ENCODE measurements at regions not wholly inside any gene's neighbourhood (a gene's known extent, or its start where the extent isn't known, plus 50 kb on each side); places are given as distances from the start of the nearest gene placed in this dataset.
"Not testable (repeated sequence)": the region's sequence is repeated elsewhere in the genome, so short reads cannot be mapped to it uniquely, and the experiment has no call there.

DNA sequence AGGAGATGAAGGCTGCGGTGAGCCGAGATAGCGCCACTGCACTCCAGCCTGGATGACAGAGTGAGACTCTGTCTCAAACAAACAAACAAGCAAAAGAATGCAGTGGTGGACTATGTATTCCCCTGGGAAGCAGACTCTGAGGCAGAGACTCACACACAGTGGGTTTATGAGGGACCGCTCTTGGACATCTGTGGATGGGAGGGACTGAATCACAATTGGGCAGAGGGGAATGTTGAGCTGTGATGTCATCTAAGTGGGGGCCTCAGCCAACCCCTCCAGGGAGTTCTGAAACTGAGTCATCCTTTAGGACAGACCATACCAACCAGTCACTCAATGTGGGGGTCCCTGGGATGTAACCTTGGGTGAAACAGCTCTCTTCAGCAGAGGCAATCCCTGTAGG lies 151.0 kb downstream of the SUDS3 start:
- WGBS, 2 donors = 91% methylated on average over 4 of the region's 4 CpGs

GRCh38 chr12:118528625-118529024 lies 152.3 kb downstream of the SUDS3 start:
- Histone ChIP-seq H3K4me3 (ENCODE audit: low read depth in 1 of 2, low read length in 2 of 2) (no peak overlapping the region), H3K36me3 (ENCODE audit: control insufficient read depth in 2 of 2, insufficient read depth in 2 of 2, low read length in 1 of 2) (no peaks in the 10 kb centered on the region), H3K27ac (ENCODE audit: low read depth in 2 of 2, low read length in 1 of 2) (no peak overlapping the region), H3K27me3 (ENCODE audit: control insufficient read depth in 1 of 2, insufficient read depth in 2 of 2, low read length in 2 of 2) (no peaks in the 10 kb centered on the region), H3K4me1 (ENCODE audit: control insufficient read depth in 2 of 2, insufficient read depth in 2 of 2, low read length in 1 of 2) (no peaks in the 10 kb centered on the region), H3K9me3 (ENCODE audit: control insufficient read depth in 2 of 2, insufficient read depth in 1 of 2, low read depth in 1 of 2, low read length in 1 of 2) (no peaks in the 10 kb centered on the region)

More for the DNA sequence above, 151.0 kb downstream of the SUDS3 start:
- Histone ChIP-seq H3K27ac (ENCODE audit: low read depth in 2 of 2, low read length in 1 of 2) (no peak overlapping the region), H3K9me3 (ENCODE audit: control insufficient read depth in 2 of 2, insufficient read depth in 1 of 2, low read depth in 1 of 2, low read length in 1 of 2) (no peaks in the 10 kb centered on the region), H3K4me3 (ENCODE audit: low read depth in 1 of 2, low read length in 2 of 2) (no peak overlapping the region), H3K27me3 (ENCODE audit: control insufficient read depth in 1 of 2, insufficient read depth in 2 of 2, low read length in 2 of 2) (no peaks in the 10 kb centered on the region), H3K4me1 (ENCODE audit: control insufficient read depth in 2 of 2, insufficient read depth in 2 of 2, low read length in 1 of 2) (no peaks in the 10 kb centered on the region), H3K36me3 (ENCODE audit: control insufficient read depth in 2 of 2, insufficient read depth in 2 of 2, low read length in 1 of 2) (no peaks in the 10 kb centered on the region)

- Histone ChIP-seq H3K4me1 (ENCODE audit: control insufficient read depth in 2 of 2, insufficient read depth in 2 of 2, low read length in 1 of 2) (no peaks in the 10 kb centered on the region), H3K4me3 (ENCODE audit: low read depth in 1 of 2, low read length in 2 of 2) (no peak overlapping the region), H3K27ac (ENCODE audit: low read depth in 2 of 2, low read length in 1 of 2) (no peak overlapping the region), H3K36me3 (ENCODE audit: control insufficient read depth in 2 of 2, insufficient read depth in 2 of 2, low read length in 1 of 2) (no peaks in the 10 kb centered on the region), H3K9me3 (ENCODE audit: control insufficient read depth in 2 of 2, insufficient read depth in 1 of 2, low read depth in 1 of 2, low read length in 1 of 2) (no peaks in the 10 kb centered on the region), H3K27me3 (ENCODE audit: control insufficient read depth in 1 of 2, insufficient read depth in 2 of 2, low read length in 2 of 2) (no peaks in the 10 kb centered on the region)
- WGBS, 2 donors = 61 to 69% methylated on average over 3 of the region's 3 CpGs
These were observed 157.6 kb downstream of the SUDS3 start for GRCh38 chr12:118534003-118534402.

DNA sequence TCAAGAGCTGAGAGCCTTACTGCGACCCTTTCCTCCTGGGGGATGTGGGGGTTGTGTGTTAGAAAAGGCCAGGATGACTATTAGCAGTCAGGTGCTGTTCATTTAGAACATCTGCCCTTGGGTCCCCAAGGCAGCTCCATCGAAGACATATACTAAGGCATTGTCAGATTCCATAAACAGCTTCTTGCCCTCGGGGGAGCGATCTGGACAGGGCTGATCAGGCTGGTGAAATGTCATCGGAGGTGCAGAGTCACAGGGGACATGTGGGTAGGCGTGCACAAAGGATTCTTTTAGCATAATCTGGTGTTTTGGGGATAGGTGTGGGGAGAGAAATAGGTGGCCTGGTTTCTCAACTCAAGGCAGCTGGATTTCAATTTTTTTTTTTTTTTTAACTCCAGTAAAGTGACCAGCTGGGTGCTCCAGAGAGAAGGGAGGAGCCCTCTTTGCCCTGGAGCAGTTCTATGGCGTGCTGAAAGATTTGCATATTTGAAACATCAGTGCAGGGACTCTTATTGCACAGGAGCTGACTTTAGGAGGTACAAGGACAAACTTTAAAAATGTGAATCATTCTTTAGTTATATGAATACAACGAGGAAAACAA lies 160.1 kb downstream of the SUDS3 start:
- 61 to 63% methylated on average over 8 of the region's 8 CpGs for WGBS, 2 donors
- no peak overlapping the region for H3K4me3 ChIP-seq (ENCODE audit: low read depth in 1 of 2, low read length in 2 of 2)
- H3K4me1 ChIP-seq (ENCODE audit: control insufficient read depth in 2 of 2, insufficient read depth in 2 of 2, low read length in 1 of 2) = no peaks in the 10 kb centered on the region
- H3K27ac ChIP-seq (ENCODE audit: low read depth in 2 of 2, low read length in 1 of 2) = peak overlapping the region; percentile 9 to 46
- H3K27me3 ChIP-seq (ENCODE audit: control insufficient read depth in 1 of 2, insufficient read depth in 2 of 2, low read length in 2 of 2) = no peaks in the 10 kb centered on the region
- H3K36me3 ChIP-seq (ENCODE audit: control insufficient read depth in 2 of 2, insufficient read depth in 2 of 2, low read length in 1 of 2) = no peaks in the 10 kb centered on the region
- no peaks in the 10 kb centered on the region for H3K9me3 ChIP-seq (ENCODE audit: control insufficient read depth in 2 of 2, insufficient read depth in 1 of 2, low read depth in 1 of 2, low read length in 1 of 2)

GRCh38 chr12:118537481-118537917 lies 161.1 kb downstream of the SUDS3 start:
- peak overlapping the region; percentile 57 to 90 for H3K27ac ChIP-seq (ENCODE audit: low read depth in 2 of 2, low read length in 1 of 2)
- no peak overlapping the region for H3K4me3 ChIP-seq (ENCODE audit: low read depth in 1 of 2, low read length in 2 of 2)
- WGBS, 2 donors = 60 to 71% methylated on average over 10 of the region's 10 CpGs
- H3K4me1 ChIP-seq (ENCODE audit: control insufficient read depth in 2 of 2, insufficient read depth in 2 of 2, low read length in 1 of 2) = no peaks in the 10 kb centered on the region
- H3K9me3 ChIP-seq (ENCODE audit: control insufficient read depth in 2 of 2, insufficient read depth in 1 of 2, low read depth in 1 of 2, low read length in 1 of 2) = no peaks in the 10 kb centered on the region
- no peaks in the 10 kb centered on the region for H3K27me3 ChIP-seq (ENCODE audit: control insufficient read depth in 1 of 2, insufficient read depth in 2 of 2, low read length in 2 of 2)
- no peaks in the 10 kb centered on the region for H3K36me3 ChIP-seq (ENCODE audit: control insufficient read depth in 2 of 2, insufficient read depth in 2 of 2, low read length in 1 of 2)

DNA sequence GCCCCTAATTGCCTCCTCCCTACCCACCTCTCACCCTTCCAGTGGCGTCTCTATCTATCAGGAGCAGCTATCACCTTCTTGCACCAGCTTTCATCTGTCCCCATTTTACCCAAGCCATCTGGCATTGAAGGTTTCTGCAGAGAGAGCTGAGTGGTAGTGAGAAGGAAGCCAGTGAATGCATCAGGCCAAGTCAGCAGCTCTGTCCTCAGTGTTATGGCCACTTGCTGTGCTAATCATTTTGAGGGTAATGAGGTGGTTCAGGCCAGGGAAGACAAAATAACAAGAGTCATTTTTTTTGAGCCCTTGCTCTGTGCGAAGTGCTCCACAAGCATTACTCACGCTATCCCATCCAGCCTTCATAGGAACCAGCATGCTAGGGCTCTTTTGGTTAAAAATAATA lies 164.7 kb downstream of the SUDS3 start:
- Histone ChIP-seq H3K36me3 (ENCODE audit: control insufficient read depth in 2 of 2, insufficient read depth in 2 of 2, low read length in 1 of 2) (no peaks in the 10 kb centered on the region), H3K27me3 (ENCODE audit: control insufficient read depth in 1 of 2, insufficient read depth in 2 of 2, low read length in 2 of 2) (no peaks in the 10 kb centered on the region), H3K27ac (ENCODE audit: low read depth in 2 of 2, low read length in 1 of 2) (no peak overlapping the region), H3K4me3 (ENCODE audit: low read depth in 1 of 2, low read length in 2 of 2) (no peak overlapping the region), H3K4me1 (ENCODE audit: control insufficient read depth in 2 of 2, insufficient read depth in 2 of 2, low read length in 1 of 2) (no peaks in the 10 kb centered on the region), H3K9me3 (ENCODE audit: control insufficient read depth in 2 of 2, insufficient read depth in 1 of 2, low read depth in 1 of 2, low read length in 1 of 2) (no peaks in the 10 kb centered on the region)
- WGBS, 2 donors = 75% methylated on average over 3 of the region's 3 CpGs

DNA sequence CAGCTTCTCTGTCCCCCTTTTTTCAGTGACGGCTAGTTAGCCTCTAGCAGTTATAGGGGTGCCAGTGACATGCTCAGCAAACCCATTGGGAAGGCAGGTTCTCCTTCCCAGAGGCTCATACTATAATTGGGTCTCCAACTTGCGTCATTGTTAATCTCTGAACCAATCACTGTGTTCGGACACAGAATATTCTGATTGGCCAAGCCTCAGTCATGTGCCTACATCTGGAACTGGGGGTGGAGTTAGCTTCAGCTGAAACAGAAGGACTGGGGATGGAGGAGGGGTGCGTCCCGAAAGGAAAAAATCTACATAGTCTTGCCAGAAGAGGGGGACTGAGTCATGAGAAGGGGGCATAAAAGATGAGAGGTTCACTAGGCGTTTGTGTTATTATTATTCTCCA lies 165.6 kb downstream of the SUDS3 start:
- no peaks in the 10 kb centered on the region for H3K36me3 ChIP-seq (ENCODE audit: control insufficient read depth in 2 of 2, insufficient read depth in 2 of 2, low read length in 1 of 2)
- 90 to 92% methylated on average over 6 of the region's 6 CpGs for WGBS, 2 donors

DNA sequence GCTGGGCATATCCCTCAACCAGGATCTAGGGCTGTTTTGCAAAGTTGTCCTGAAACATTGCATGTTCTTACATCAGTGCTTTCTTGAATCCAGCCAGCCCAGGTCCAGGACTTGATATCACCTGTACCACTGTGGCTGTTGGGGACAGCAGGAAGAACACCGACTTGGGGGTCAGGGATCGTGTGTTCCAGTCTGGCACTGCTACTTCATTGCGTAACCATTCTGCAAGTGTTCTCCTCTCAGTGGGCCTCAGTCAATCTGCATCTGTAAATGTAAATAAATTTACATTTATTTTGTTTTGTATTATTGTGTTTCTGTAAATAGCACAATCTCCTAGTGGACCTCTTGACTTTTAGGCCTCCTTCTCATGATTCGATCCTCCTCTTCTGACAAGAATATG lies 167.3 kb downstream of the SUDS3 start:
- no peaks in the 10 kb centered on the region for H3K9me3 ChIP-seq (ENCODE audit: control insufficient read depth in 2 of 2, insufficient read depth in 1 of 2, low read depth in 1 of 2, low read length in 1 of 2)
- H3K36me3 ChIP-seq (ENCODE audit: control insufficient read depth in 2 of 2, insufficient read depth in 2 of 2, low read length in 1 of 2) = no peaks in the 10 kb centered on the region
- no peaks in the 10 kb centered on the region for H3K27me3 ChIP-seq (ENCODE audit: control insufficient read depth in 1 of 2, insufficient read depth in 2 of 2, low read length in 2 of 2)
- H3K4me1 ChIP-seq (ENCODE audit: control insufficient read depth in 2 of 2, insufficient read depth in 2 of 2, low read length in 1 of 2) = no peaks in the 10 kb centered on the region
- H3K27ac ChIP-seq (ENCODE audit: low read depth in 2 of 2, low read length in 1 of 2) = no peak overlapping the region
- H3K4me3 ChIP-seq (ENCODE audit: low read depth in 1 of 2, low read length in 2 of 2) = no peak overlapping the region
- WGBS, 2 donors = 85 to 86% methylated on average over 4 of the region's 4 CpGs

More for the DNA sequence above, 165.6 kb downstream of the SUDS3 start:
- Histone ChIP-seq H3K27ac (ENCODE audit: low read depth in 2 of 2, low read length in 1 of 2) (no peak overlapping the region), H3K4me1 (ENCODE audit: control insufficient read depth in 2 of 2, insufficient read depth in 2 of 2, low read length in 1 of 2) (no peaks in the 10 kb centered on the region), H3K9me3 (ENCODE audit: control insufficient read depth in 2 of 2, insufficient read depth in 1 of 2, low read depth in 1 of 2, low read length in 1 of 2) (no peaks in the 10 kb centered on the region), H3K27me3 (ENCODE audit: control insufficient read depth in 1 of 2, insufficient read depth in 2 of 2, low read length in 2 of 2) (no peaks in the 10 kb centered on the region), H3K4me3 (ENCODE audit: low read depth in 1 of 2, low read length in 2 of 2) (no peak overlapping the region)

DNA sequence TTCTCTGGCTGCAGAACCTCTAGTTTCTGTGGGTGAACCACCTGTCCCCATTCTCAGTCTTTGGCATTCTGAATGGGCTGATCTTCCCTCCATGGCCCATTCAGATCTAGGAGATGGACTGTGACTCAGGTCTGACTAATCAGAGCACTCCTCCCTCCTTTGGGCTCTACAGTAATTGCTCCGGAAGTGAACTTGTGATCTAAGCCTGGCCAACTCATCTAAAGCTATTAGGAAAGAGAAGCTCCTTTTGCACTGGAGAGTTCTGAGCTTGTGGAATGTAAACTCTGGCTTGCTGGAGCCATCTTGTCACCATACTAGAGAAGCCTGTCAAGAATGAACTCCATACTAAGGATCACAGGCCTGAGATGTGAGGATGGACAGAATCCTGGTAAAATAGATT lies 168.2 kb downstream of the SUDS3 start:
- H3K9me3 ChIP-seq (ENCODE audit: control insufficient read depth in 2 of 2, insufficient read depth in 1 of 2, low read depth in 1 of 2, low read length in 1 of 2) = no peaks in the 10 kb centered on the region
- no peaks in the 10 kb centered on the region for H3K4me1 ChIP-seq (ENCODE audit: control insufficient read depth in 2 of 2, insufficient read depth in 2 of 2, low read length in 1 of 2)
- no peaks in the 10 kb centered on the region for H3K27me3 ChIP-seq (ENCODE audit: control insufficient read depth in 1 of 2, insufficient read depth in 2 of 2, low read length in 2 of 2)
- no peak overlapping the region for H3K4me3 ChIP-seq (ENCODE audit: low read depth in 1 of 2, low read length in 2 of 2)
- WGBS, 2 donors = 39 to 44% methylated on average over 1 of the region's 1 CpG
- no peaks in the 10 kb centered on the region for H3K36me3 ChIP-seq (ENCODE audit: control insufficient read depth in 2 of 2, insufficient read depth in 2 of 2, low read length in 1 of 2)
- H3K27ac ChIP-seq (ENCODE audit: low read depth in 2 of 2, low read length in 1 of 2) = no peak overlapping the region

DNA sequence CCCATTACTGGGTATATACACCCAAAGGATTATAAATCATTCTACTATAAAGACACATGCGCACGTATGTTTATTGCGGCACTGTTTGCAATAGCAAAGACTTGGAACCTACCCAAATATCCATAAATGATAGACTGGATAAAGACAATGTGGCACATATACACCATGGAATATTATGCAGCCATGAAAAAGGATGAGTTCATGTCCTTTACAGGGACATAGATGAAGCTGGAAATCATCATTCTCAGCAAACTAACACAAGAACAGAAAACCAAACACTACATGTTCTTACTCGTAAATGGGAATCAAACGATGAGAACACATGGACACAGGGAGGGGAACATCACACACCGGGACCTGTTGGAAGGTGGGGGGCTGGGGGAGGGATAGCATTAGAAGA lies 171.3 kb downstream of the SUDS3 start:
- H3K36me3 ChIP-seq (ENCODE audit: control insufficient read depth in 2 of 2, insufficient read depth in 2 of 2, low read length in 1 of 2); H3K4me1 ChIP-seq (ENCODE audit: control insufficient read depth in 2 of 2, insufficient read depth in 2 of 2, low read length in 1 of 2); H3K9me3 ChIP-seq (ENCODE audit: control insufficient read depth in 2 of 2, insufficient read depth in 1 of 2, low read depth in 1 of 2, low read length in 1 of 2); H3K27ac ChIP-seq (ENCODE audit: low read depth in 2 of 2, low read length in 1 of 2); H3K4me3 ChIP-seq (ENCODE audit: low read depth in 1 of 2, low read length in 2 of 2); H3K27me3 ChIP-seq (ENCODE audit: control insufficient read depth in 1 of 2, insufficient read depth in 2 of 2, low read length in 2 of 2): not testable (repeated sequence)
- 95 to 97% methylated on average over 6 of the region's 6 CpGs for WGBS, 2 donors

Measured in esophagus (tissue), 2 donors.